ENCODE measurements at regions not wholly inside any gene's neighbourhood (a gene's known extent, or its start where the extent isn't known, plus 50 kb on each side); places are given as distances from the start of the nearest gene placed in this dataset.

DNA sequence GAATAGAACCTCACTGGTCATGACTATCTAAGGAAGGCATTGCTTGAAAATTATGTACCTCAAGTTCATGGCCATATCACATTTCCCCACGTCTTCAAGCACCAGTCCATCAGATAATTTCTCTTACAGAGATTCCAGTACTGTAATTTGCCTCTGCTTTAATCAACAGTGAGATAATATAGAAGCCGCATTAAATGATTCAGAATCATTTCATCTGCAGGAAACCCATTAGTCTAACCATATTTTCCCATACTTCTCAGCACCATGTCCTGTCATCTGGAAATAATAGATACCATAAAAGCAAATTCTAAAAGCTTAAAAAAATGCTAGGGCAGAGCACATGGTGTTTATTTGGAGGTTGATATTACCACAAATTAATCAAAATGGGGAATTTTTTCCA is 310.3 kb upstream of the SLIT2 start:
- Histone ChIP-seq H3K79me2 (ENCODE audit: insufficient read depth, low read length) (no peaks in the 10 kb centered on the region), H3K36me3 (replicated peaks in 1 of 2; ENCODE audit: control insufficient read depth in 1 of 2, insufficient read depth in 2 of 2, low read length in 2 of 2) (no peaks in the 10 kb centered on the region), H3K9ac (ENCODE audit: insufficient read depth, low read depth, low read length) (no peak overlapping the region), H4K20me1 (ENCODE audit: insufficient read depth, low read length) (no peaks in the 10 kb centered on the region), H2AFZ (ENCODE audit: low read length) (no peak overlapping the region), H3K27ac (ENCODE audit: extremely low read length, insufficient read depth, low read length) (no peak overlapping the region), H3K9me3 (ENCODE audit: low read length) (peaks cover 90% of the 10 kb centered on the region), H3K4me1 (ENCODE audit: insufficient read depth, low read length) (no peaks in the 10 kb centered on the region), H3K4me3 (replicated peaks in 1 of 3; ENCODE audit: insufficient read depth in 1 of 3, low read depth in 2 of 3, low read length in 3 of 3) (no peak overlapping the region), H3K27me3 (ENCODE audit: control insufficient read depth in 1 of 2, insufficient read depth in 2 of 2, low read length in 2 of 2) (no peaks in the 10 kb centered on the region), H3K4me2 (ENCODE audit: low read depth, low read length) (no peak overlapping the region)
- WGBS (ENCODE audit: low lambda C conversion rate): 25% methylated on average over 2 of the region's 2 CpGs
- DNase-seq (ENCODE audit: low spot score): no peak
- ATAC-seq: no peak
- ChIA-PET CTCF (ENCODE audit: low intra/inter-chr PET ratio, low total read pairs) (no interaction called here), POLR2A (no interaction called here)
- FAIRE-seq: no peak
- intact Hi-C loops (cut with micrococcal nuclease; ENCODE audit: unreplicated experiment): no loop called here
- in situ Hi-C loops (cut with HindIII; ENCODE audit: extremely low pct_ligation_motif_present, low pct_unique_long_range_greater_than_20kb): no loop called here
- BruUV-seq (replicated peaks): no TSS peak
- TF ChIP-seq, protein P1, sequence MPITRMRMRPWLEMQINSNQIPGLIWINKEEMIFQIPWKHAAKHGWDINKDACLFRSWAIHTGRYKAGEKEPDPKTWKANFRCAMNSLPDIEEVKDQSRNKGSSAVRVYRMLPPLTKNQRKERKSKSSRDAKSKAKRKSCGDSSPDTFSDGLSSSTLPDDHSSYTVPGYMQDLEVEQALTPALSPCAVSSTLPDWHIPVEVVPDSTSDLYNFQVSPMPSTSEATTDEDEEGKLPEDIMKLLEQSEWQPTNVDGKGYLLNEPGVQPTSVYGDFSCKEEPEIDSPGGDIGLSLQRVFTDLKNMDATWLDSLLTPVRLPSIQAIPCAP (CRISPR knock-in tag; IDR thresholded peaks at IDR 0.05; ENCODE audit: low read depth): no peak
- TF ChIP-seq RFXAP (CRISPR knock-in tag; IDR thresholded peaks at IDR 0.05; ENCODE audit: borderline replicate concordance) (no peak), ZNF567 (CRISPR knock-in tag; IDR thresholded peaks at IDR 0.05; ENCODE audit: borderline replicate concordance) (no peak), GPN1 (CRISPR knock-in tag; IDR thresholded peaks at IDR 0.05; ENCODE audit: borderline replicate concordance) (no peak), MTA3 (CRISPR knock-in tag; IDR thresholded peaks at IDR 0.05) (no peak), HMG20A (CRISPR knock-in tag; IDR thresholded peaks at IDR 0.05; ENCODE audit: borderline replicate concordance) (no peak), SOX6 (IDR thresholded peaks at IDR 0.05) (no peak), SOX6 (CRISPR knock-in tag; IDR thresholded peaks at IDR 0.05) (no peak), NFKBIZ (CRISPR knock-in tag; IDR thresholded peaks at IDR 0.05) (no peak), ZNF260 (CRISPR knock-in tag; IDR thresholded peaks at IDR 0.05; ENCODE audit: borderline replicate concordance, low read depth) (no peak), ZHX1 (CRISPR knock-in tag; IDR thresholded peaks at IDR 0.05; ENCODE audit: low read depth) (no peak), ZNF431 (CRISPR knock-in tag; IDR thresholded peaks at IDR 0.05; ENCODE audit: borderline replicate concordance, low read depth) (no peak), POGZ (CRISPR knock-in tag; IDR thresholded peaks at IDR 0.05) (no peak)
- TF ChIP-seq, protein P2, sequence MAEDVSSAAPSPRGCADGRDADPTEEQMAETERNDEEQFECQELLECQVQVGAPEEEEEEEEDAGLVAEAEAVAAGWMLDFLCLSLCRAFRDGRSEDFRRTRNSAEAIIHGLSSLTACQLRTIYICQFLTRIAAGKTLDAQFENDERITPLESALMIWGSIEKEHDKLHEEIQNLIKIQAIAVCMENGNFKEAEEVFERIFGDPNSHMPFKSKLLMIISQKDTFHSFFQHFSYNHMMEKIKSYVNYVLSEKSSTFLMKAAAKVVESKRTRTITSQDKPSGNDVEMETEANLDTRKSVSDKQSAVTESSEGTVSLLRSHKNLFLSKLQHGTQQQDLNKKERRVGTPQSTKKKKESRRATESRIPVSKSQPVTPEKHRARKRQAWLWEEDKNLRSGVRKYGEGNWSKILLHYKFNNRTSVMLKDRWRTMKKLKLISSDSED (CRISPR knock-in tag; IDR thresholded peaks at IDR 0.05): no peak
- TF ChIP-seq, protein P3, sequence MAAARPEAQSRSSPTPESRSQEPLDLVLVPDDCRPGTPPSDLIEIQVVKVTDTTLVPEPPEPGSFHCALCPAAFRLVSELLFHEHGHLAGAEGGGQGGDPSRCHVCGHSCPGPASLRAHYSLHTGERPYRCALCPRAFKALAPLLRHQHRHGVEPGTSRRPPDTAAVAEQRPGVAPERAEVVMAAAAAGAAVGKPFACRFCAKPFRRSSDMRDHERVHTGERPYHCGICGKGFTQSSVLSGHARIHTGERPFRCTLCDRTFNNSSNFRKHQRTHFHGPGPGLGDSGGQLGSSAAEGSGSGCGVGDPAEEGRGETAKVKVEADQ (CRISPR knock-in tag; IDR thresholded peaks at IDR 0.05; ENCODE audit: borderline replicate concordance): no peak
- TF ChIP-seq, protein P4, sequence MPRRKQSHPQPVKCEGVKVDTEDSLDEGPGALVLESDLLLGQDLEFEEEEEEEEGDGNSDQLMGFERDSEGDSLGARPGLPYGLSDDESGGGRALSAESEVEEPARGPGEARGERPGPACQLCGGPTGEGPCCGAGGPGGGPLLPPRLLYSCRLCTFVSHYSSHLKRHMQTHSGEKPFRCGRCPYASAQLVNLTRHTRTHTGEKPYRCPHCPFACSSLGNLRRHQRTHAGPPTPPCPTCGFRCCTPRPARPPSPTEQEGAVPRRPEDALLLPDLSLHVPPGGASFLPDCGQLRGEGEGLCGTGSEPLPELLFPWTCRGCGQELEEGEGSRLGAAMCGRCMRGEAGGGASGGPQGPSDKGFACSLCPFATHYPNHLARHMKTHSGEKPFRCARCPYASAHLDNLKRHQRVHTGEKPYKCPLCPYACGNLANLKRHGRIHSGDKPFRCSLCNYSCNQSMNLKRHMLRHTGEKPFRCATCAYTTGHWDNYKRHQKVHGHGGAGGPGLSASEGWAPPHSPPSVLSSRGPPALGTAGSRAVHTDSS (CRISPR knock-in tag; conservative IDR thresholded peaks at IDR 0.05): no peak
- TF ChIP-seq, protein P5, sequence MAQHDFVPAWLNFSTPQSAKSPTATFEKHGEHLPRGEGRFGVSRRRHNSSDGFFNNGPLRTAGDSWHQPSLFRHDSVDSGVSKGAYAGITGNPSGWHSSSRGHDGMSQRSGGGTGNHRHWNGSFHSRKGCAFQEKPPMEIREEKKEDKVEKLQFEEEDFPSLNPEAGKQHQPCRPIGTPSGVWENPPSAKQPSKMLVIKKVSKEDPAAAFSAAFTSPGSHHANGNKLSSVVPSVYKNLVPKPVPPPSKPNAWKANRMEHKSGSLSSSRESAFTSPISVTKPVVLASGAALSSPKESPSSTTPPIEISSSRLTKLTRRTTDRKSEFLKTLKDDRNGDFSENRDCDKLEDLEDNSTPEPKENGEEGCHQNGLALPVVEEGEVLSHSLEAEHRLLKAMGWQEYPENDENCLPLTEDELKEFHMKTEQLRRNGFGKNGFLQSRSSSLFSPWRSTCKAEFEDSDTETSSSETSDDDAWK (CRISPR knock-in tag; IDR thresholded peaks at IDR 0.05): no peak

All from HepG2 (cell line).